NCI-H748 treated with DMSO at 0.1 percent for 48 hours (cell line): ENCODE measurements at regions not wholly inside any gene's neighbourhood (a gene's known extent, or its start where the extent isn't known, plus 50 kb on each side); places are given as distances from the start of the nearest gene placed in this dataset.

ENCODE experiments used
- DNase-seq: peaks from one replicate; lab custom pipeline; 2025; lab: John Stamatoyannopoulos, UW

DNA sequence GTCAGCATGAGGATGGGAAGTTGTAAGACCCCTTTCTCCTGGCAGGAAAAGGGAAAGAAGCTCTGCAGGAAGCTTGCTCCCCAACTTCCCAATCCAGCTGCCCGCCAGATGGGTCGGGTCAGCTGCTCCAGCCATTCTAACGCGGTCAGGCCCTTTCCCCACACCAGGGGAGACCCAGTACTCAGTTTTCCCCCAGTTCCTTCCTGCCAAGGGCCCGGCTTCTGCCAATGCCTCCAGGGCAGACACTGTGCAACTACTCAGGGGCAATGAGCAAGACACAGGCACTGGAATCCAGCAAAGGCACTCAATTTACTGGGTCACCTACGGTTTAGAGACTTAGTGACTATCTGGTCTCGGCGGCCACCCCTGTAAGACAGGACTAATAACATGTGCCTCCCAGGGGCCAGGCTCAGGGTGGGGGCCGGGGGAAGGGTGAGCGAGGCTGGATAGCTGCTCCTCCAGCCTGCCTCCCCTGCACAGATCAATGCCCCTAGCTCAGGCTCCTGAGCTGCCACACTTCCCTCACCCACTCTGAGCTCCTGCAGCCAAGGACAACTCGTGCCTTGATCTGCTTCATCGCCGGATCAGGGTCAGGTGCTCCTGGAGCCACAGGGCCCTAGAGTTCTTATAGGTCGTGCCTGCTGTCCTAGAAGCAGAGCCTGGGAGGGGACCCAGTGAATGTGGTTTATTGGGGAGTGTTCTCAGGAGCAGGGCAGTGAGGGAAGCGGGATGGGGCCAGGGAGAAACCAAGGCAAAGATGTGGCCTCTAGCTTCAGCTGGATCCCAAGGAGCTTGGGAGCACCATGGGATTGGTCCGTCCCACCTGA lies 171.1 kb downstream of the ZFP36L2 start:
- DNase-seq, result no peak

DNA sequence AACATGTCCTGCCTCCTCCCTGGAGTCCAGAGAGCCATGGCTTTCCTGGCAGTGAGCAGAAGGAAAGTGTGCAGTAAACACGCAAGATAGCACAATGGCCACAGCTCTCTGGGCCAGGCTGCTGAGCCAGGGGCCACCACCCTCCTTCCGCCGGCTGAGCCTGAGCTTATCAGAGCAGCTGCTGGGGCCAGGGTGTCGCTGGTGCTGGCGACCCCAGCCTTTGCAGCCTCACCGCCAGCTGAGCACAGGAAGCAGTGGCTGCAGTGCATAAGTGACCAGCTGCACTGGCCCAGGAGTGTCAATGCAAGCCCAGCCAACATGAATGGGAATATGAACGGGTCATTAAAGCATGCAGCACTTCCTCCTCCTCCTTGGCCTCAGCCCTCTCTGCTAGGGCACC lies 172.0 kb downstream of the ZFP36L2 start:
- no peak for DNase-seq

DNA sequence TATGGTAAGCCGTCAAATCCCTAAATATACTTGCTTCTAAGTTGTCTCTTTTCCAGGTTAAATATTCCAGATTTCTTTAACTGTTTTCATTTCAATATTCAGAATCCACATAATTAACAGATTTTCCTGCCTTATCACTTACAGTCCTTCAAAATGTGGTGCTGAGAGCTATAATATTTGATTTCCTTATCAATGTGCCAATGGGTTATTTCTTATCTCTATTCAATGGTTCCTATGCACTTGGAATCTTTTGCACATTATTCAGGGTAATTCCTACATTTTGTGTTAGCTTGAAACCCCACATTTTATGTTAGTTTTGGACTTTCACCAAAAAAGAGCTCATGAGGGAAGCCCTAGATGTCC lies 173.5 kb downstream of the ZFP36L2 start:
- no peak for DNase-seq

DNA sequence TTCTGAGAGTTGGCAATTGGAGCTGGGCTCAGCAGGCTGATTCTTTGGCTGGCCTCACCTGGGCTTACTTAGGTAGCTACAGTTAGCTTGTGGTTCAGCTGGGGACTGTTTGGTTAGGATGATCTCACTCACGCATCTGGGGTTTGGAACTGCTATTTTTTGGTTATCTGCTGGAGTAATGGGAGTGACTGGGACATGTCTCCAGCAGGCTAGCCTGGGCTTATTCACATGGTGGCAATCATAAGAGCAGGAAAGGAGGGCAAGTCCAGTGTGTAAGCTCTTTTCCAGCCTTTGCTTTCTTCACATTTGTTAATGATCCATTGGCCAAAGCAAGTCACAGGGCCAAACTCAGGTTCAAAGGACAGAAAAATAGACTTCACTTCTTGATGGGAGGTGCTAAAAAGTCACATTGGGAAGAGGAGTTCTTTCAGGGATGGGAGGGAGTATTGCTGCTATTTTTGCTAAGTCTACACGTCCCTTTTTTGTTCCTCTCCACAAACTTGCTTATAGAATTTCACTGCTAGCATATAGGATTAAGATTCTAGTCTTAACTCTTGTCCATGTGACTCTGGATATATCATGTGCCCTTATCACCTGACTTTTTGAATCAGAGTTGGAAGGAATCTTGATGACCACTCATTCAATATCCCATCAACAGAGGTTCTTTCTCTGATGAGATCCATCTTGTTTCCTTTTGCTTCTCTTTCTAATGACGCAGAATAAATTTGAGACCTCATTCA lies 174.0 kb downstream of the ZFP36L2 start:
- no peak for DNase-seq

DNA sequence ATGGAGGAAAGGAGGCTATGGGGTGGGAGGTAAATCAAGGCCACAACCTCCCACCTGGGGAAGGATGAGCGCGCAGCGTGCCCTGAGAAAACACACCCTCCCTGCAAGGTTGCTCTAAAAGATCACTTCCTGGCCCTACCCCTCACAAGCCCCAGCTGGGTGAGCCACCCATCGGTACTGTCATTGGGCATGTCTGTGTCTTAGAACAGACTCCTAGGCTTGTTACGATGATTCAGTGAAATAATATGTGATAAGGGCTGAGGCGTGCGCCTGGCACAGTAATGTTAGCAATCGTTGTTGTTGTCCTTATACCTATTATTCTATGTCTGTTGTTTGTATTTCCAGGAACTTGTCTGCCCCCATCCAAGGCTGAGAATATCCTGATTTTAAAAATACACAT lies 175.1 kb downstream of the ZFP36L2 start:
- no peak for DNase-seq

DNA sequence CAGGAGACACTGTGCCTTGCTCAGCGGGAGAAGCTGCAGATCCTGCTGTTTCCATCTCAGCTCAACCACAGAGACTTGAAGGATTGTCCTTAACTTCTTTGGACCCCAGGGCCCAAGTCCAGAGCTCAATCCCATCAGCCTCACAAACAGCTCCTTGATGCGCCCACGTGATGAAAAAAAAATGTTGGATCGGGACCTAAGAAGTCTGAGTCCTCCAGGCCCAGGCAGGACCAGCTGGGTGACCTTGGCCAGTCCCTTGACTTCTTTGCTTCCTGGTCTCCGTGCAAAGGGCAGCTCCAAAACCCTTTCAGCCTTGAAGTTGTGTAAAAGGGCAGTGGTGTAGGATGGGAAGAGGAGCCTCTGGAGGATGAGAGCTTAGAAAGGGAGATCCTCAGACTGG lies 175.5 kb downstream of the ZFP36L2 start:
- DNase-seq, result no peak

DNA sequence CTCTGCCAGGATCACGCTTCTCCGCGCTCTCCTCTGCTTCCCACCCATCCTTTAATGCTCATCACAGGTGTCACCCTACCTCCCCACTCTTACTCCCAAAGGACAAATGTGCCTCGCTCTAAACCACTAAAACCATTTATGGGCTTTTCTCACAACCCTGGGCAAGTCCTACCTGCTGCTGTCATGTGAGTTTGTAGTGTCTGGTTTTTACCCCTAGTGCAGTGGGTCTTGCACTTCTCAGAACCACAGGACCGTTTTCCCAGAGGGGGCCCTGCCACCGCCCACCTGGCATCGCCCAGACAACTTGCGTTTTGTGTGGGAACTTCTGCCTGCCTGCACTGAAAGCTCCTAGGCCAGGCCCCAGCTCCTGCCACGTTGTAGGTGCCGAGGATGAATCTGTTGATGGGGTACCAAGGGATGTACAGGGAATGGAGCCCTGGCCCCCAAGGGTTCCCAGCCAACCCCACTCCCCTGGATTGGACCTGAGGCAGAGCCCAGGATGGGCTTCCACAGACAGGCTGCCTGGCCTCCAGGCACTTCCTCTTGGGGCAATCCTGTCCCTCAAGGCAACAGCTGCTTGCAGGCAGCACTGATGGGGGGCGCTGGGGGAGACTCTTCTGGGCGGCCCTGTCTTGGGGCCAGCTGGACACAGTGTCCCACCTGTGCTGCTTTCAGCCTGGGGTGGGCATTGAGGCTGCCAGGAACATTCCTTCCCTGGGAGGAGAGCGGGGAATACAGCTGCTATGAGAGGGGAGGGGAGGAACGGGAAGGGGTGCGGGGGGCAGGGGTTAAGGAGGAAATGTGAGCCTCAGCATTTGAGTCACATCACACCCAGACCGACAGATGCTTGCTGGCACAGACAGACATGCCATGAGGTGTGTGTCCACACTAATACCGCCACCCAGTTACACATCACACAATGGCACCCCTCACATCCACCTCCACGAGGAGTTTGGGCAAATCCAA lies 176.3 kb downstream of the ZFP36L2 start:
- DNase-seq, result no peak

DNA sequence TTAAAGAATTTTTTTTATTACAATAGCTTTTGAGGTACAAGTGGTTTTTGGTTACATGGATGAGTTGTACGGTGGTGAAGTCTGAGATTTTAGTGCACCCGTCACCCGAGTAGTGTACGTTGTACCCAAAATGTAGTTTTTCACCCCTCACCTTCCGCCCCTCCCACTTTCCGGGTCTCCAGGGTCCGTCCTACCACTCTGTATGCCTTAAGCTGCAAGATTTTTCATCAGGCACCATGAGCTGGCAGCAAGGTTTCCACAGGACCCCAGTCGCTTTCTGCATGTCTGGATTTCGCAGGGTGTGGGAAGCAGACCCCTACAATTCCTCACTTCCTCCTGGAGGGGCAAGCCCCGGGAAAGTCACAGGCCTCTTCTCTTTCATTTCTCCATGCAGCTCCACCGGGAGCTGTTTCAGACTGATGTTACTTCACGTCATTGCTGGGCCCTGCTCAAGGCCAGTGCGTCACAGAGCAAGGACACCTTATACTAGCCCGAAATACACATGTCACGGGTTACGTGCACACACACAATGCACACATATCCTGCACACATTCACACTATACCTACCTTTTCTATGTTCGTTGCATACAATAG lies 179.1 kb downstream of the ZFP36L2 start:
- DNase-seq, result no peak

DNA sequence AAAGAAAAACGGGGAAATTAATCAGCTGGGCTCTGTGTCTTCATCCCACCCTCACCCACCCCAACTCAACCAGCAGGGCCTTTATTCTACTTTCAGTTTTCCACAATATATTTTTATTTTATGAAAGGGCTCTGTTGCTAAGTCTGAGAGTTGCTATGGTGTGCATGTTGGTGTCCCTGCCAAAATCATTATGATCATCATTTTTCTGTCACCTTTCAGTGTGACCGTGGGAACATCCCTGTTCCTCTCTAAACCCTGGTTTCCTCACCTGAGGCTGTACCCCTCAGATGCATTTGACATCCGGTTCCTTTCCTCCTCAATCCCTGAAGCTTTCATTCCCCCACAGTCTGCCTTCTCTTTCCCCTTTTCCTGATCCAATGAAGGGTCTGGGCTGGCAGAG lies 180.5 kb downstream of the ZFP36L2 start:
- no peak for DNase-seq

DNA sequence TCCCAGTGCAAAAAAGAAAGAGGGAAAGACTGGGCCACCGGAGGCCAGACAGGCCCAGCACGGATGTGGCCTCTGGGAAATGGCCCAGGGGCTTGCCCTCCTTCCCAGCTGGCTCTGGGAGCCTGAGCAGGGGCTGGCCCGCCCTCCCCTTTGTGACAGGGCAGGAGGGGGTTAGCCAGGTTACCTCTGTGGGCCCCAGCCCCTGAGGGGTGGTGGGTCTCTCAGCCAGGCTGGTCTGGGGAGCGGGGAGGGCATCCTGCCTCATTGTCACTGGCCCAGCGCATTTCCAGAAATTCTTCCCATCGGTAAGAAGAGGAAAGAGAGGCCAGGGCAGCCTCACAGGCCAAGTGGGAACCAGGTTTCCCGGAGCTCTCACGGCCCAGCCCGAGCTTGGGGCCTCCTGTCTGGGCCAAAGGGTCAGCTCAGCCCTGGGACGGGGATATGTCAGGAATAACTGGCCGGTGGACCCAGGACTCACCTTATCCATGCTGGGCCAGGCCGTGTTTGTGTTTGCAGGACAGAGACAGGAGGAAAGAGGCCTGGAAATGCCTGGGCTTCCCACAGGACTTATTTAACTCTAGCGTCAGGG lies 182.2 kb downstream of the ZFP36L2 start:
- no peak for DNase-seq

DNA sequence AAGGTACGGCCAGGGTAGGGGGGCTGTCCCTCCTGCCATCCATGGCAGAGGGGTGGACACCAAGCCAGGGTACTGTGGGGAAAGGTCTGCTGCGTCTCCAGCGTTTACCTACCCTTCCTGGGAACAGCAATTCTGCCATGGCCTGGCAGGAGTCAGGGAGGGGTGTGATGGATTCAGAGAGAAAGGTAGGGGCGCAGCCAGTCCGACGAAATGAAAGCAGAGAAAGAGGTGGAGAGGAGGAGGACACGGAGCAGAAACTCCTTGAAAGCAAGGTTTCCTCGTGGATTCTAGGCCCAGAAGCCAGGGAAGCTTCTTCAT lies 182.9 kb downstream of the ZFP36L2 start:
- no peak for DNase-seq

DNA sequence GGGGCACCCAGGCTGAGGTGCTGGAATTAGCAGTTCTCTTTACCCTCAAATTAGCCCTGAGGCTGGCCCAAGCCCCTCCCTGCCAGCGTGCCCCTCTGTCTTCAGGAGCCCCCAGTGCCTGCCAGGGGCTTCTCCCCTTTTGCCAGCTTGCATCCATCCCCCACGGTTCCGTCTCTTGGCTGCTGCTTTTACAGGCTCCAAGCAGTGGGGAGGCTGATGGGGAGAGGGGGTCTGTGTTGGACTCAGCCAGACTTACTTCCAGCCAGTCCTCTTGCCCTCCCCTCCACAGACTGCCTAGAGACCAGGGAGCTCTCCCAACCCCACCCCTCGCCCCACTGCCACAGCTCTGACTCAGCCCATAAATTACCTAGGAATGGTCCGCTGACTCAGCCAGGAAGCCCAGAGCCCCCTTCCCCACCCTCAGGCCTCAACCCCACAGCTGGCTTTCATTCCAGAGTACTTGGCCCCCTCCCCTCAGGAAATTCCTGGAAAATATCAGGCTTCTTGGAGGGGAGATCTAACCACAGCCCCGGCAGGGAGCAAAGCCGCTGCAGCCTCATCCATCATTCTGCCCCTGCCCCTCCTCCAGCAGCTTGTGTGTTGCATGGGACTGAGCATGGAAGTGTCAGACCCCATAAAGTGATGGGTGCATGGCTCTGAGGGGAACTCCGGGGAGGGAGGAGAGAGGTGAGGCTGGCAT lies 184.6 kb downstream of the ZFP36L2 start:
- DNase-seq, result no peak

DNA sequence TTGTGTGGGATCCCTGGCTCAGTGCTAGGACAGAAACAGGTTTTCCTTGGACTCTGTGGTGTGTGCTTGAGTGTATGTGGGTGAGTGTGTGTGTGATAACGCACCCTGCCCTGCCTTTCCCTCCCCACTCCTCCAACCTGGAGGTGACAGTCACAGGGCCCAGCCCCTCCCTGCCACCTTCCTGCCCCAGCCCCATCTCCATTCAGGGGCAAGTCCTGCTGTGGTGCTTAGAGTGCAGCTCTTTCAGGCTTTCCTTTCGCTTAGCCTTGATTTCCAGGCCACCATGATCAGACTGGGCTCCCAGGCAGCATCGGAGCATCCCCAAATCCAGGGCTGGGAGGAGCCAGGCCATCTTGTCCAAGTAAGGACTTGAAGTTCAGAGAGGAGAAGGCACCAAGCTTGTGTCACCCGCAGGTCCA lies 185.2 kb downstream of the ZFP36L2 start:
- DNase-seq, result no peak

DNA sequence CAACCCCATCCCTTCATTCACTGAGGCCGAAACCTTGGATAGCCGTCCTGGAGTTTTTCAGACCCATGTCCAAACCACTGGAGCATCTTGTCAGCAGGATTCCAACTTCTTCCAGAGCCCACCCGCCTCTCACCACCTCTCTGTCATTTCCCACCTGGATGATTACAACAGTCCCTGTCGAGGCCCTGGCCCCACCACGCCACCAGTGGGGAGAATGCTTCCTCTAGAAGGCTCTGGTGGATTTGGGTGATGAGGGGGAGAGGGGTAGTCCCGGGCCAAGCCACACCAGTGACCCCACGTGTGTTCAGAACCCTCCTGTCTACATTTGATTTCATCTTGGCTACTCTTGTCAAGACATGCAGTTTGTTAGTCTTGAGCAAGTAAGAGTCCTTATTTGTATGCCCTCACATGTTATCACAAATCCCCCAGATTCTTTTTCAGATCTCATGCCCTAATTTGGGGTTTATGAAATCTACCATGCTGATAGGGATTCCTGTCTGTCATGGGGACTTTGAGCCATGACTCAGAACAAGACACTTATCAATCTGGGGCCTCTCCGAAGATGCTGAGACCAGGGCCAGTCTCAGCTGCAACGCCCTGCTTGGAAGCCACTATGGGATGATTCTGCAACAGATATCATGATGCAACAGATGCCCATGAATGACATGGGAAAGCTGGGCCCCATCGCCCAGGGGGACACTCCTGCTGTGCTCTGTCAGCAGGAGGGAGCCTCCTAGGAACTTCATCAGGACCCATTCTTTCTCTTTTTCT lies 186.1 kb downstream of the ZFP36L2 start:
- no peak for DNase-seq

DNA sequence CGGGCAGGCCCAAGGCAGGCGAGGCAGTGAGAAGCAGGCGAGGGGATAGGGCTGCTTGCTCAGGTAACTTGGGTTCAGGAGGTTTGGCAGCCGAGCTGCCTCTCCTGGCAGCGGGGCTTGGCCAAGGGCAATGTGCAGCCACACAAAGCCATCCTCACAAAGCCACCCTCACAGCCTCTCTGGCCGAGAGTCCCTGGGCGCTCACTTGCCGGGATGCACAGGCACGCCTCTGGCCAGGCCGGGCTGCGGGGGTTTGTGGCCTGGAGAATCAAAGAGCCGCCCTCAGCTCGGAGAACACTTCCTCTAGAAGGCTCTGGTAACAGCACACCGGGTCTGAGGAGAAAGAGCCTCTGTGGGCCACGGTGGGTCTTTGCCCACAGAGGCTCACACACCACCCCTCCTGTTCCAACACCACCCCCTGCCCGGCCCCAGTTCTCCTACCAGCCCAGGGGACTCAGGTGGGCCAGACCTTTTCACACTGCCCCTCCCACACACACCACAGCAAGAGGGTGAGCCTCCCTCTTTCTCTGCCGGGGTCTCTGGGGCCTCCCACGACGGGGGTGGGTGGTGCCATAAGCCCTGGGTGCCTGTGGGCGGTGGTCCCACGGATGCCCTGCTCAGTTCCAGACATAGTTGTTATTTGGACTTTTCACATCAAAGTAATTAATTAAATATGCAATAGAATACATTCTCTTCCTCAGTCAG lies 186.9 kb downstream of the ZFP36L2 start:
- no peak for DNase-seq

DNA sequence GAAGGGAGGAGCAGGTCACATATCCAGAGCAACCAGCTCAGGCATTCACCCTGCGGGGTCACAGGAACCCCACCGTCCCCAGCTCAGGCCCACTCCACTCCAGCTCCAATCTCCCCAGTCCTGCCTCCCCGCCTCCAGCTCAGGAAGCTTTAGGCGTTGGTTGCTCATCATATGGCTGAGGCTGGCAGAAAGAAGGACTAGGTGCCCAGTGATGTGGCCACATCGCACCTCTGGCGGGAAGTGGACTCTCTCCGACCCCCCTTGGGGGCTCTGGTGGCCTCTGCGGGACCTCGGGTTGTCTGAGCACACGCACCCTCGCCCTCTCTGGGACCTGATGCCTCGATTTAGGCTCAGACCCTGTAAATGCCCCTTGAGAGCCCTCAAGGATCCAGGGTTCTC lies 187.7 kb downstream of the ZFP36L2 start:
- DNase-seq, result no peak

DNA sequence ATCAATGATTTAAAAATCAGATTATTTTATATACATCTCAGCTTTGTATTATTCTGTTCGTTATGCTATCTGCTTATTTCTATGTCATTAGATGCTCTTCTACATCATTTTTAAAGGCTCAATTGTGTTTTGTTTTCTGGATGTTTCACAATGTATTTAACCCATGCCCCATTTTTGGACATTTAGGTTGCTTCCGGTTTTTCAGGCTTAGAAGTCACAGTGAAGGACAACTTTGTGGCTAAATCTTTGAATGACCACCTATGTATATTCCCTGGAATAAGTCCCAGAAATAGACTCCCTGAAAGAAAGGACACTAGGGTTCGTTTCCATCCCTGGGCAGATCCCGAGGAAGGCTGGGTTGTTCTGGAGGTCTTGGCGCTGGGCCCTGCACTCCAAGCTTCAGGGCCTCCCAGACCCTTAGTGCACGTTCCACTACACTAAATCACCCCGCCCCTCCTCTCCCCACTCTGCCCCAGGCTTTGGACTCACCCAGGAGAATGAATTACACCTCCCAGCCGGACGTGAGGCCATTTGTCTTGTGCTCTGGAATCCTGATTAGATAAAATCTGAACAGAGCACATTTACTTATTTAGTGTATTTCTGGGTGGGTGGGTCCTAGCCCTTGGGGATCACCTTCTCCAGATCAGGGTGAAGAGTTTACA lies 188.2 kb downstream of the ZFP36L2 start:
- DNase-seq, result no peak

DNA sequence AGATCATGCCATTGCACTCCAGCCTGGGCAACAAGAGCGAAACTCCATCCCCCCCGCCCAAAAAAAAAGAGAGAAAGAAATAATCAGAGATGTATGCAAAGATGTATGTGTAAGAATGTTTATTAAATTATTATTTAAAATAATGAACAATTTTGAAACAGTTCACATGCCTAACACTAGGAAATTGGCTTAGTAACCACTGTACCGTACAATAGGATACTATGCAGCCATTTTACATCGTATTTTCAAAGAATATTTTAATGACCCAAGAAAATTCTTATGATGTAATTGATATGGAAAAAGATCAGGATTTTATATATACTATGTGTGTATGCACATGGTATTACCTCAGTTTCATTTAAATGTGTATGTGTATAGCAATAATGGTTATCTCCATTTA lies 190.5 kb downstream of the ZFP36L2 start:
- no peak for DNase-seq

DNA sequence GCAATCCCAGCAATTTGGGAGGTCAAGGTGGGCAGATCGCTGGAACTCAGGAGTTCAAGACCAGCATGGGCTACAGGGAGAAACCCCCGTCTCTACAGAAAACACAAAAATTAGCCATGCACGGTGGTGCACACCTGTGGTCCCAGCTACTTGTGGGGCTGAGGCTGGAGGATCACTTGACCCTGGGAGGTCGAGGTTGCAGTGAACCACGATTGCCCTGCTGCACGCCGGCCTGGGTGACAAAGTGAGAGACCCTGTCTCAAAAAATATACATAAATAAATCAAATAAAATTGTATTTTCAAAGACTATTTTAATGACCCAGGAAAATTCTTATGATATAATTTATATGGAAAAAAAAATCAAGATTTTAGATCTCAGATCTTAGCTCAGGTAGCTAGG lies 191.5 kb downstream of the ZFP36L2 start:
- DNase-seq, result no peak
